PC-3 (cell line): ENCODE measurements at regions not wholly inside any gene's neighbourhood (a gene's known extent, or its start where the extent isn't known, plus 50 kb on each side); places are given as distances from the start of the nearest gene placed in this dataset.

Source experiments
- ATAC-seq: fragments of 200-7000 bp; cut with Tn5 transposase; 2 replicates; pipeline ENCODE4 v1.9.1; 2020; ENCODE audit warnings: mild to moderate bottlenecking, moderate library complexity
- BruUV-seq: library from RNA; stranded (reverse); fragments of 400-500 nt; replicated peaks from 2 replicates; lab custom pipeline; 2021; lab: Mats Ljungman, UMichigan
- CTCF ChIA-PET: fragments of 300-600 bp; sonication (Branson Sonifier 250); formaldehyde crosslinking; loops from one replicate; lab custom pipeline; 2022; ENCODE audit warnings: antibody characterized with exemption; lab: Charles Lee
- POLR2A ChIA-PET: fragments of 300-600 bp; sonication (Branson Sonifier 250); formaldehyde crosslinking; loops from one replicate; lab custom pipeline; 2022; ENCODE audit warnings: antibody characterized with exemption; ENCODE audit not compliant: unreplicated experiment; lab: Charles Lee
- DNase-seq: peaks from one replicate; pipeline ENCODE4 v3.0.0-alpha.2; 2015
- H2AFZ ChIP-seq: fragments of 300-600 bp; sonication (generic); 2 replicates; pipeline ENCODE4 v1.6.0; 2016; ENCODE audit warnings: antibody characterized with exemption, low read length
- H3F3A ChIP-seq: fragments of 300-600 bp; sonication (generic); one replicate; pipeline ENCODE4 v1.6.0; 2017; ENCODE audit warnings: antibody characterized with exemption, low read length, control low read depth, mild to moderate bottlenecking; ENCODE audit not compliant: unreplicated experiment
- H3K27ac ChIP-seq: fragments of 300-600 bp; sonication (generic); 2 replicates; pipeline ENCODE4 v1.5.1; 2016; ENCODE audit warnings: mild to moderate bottlenecking, low read length
- H3K27me3 ChIP-seq: fragments of 300-600 bp; sonication (generic); 2 replicates; pipeline ENCODE4 v1.6.1; 2016; ENCODE audit warnings: low read length, mixed read lengths
- H3K36me3 ChIP-seq: fragments of 300-600 bp; sonication (generic); 2 replicates; pipeline ENCODE4 v1.6.1; 2016; ENCODE audit warnings: low read depth, mixed run types, low read length, mixed read lengths
- H3K4me1 ChIP-seq: fragments of 300-600 bp; sonication (generic); 2 replicates; pipeline ENCODE4 v1.5.1; 2016; ENCODE audit warnings: low read length; ENCODE audit not compliant: insufficient read depth
- H3K4me2 ChIP-seq: fragments of 300-600 bp; sonication (generic); 2 replicates; pipeline ENCODE4 v1.6.0; 2016; ENCODE audit warnings: low read length
- H3K4me3 ChIP-seq: fragments of 300-600 bp; sonication (generic); 2 replicates; pipeline ENCODE4 v1.5.1; 2016; ENCODE audit warnings: mild to moderate bottlenecking, low read length, mixed read lengths
- H3K79me2 ChIP-seq: fragments of 300-600 bp; sonication (generic); 2 replicates; pipeline ENCODE4 v1.6.1; 2017; ENCODE audit warnings: low read length, mixed read lengths
- H3K9ac ChIP-seq: fragments of 300-600 bp; sonication (generic); 2 replicates; pipeline ENCODE4 v1.6.0; 2016; ENCODE audit warnings: mild to moderate bottlenecking, low read length
- H3K9me2 ChIP-seq: fragments of 300-600 bp; sonication (generic); replicated peaks from 2 replicates; pipeline ENCODE4 v1.6.1; 2016; ENCODE audit warnings: mixed run types, low read length, mixed read lengths
- H3K9me3 ChIP-seq: fragments of 300-600 bp; sonication (generic); 2 replicates; pipeline ENCODE4 v1.6.1; 2016; ENCODE audit warnings: low read length, mixed read lengths
- H4K20me1 ChIP-seq: fragments of 300-600 bp; sonication (generic); 2 replicates; pipeline ENCODE4 v1.6.1; 2016; ENCODE audit warnings: low read length, mixed read lengths
- EZH2 ChIP-seq: fragments of 300-600 bp; sonication (generic); IDR thresholded peaks from one replicate; pipeline ENCODE4 v1.6.1; 2017; ENCODE audit warnings: antibody characterized with exemption, mild to moderate bottlenecking, low read length; ENCODE audit not compliant: unreplicated experiment
- EZH2phosphoT487 ChIP-seq: fragments of 300-600 bp; sonication (generic); IDR thresholded peaks from 2 replicates; pipeline ENCODE4 v1.6.1; 2018; ENCODE audit warnings: mild to moderate bottlenecking, antibody characterized with exemption, low read length, borderline replicate concordance
- intact Hi-C: fragments of 100-400 bp; cut with micrococcal nuclease; formaldehyde crosslinking; loops from 2 replicates; pipeline ENCODE4 v1.9.0; 2023
- TF ChIP-seq, protein P1 (sequence below): fragments of 300-600 bp; sonication (generic); conservative IDR thresholded peaks from 2 replicates; pipeline ENCODE4 v1.5.1; 2017; ENCODE audit warnings: antibody characterized with exemption, low read depth, mild to moderate bottlenecking, low read length

DNA sequence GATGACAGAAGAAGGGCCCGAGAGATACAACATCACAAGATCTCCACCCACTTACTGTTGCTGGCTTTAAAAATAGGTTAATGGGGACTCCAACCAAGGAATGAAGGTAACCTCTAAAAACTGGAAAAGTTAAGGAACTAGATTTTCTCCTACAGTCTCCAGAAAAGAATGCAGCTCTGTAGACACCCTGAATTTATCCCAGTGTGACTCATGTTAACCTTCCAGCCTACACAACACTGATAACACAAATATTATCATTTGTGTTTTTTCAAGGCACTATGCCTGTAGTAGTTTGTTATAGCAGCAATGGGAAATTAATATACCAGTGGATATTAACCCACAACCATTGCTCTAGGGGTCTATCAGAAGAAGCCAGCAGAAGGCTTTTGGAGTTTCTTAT lies 730.7 kb upstream of the ZP4 start:
- Histone ChIP-seq H3K9me3 (no peaks in the 10 kb centered on the region), H3K4me2 (no peak overlapping the region), H3F3A (no peaks in the 10 kb centered on the region), H3K9ac (no peak overlapping the region), H2AFZ (no peak overlapping the region), H3K27me3 (no peaks in the 10 kb centered on the region), H3K27ac (no peak overlapping the region), H3K4me3 (no peak overlapping the region), H4K20me1 (no peaks in the 10 kb centered on the region), H3K9me2 (no peaks in the 10 kb centered on the region), H3K79me2 (no peaks in the 10 kb centered on the region), H3K36me3 (no peaks in the 10 kb centered on the region), H3K4me1 (no peaks in the 10 kb centered on the region)
- no peak for ATAC-seq
- intact Hi-C loops, result no loop called here
- no TSS peak for BruUV-seq
- no peak for DNase-seq
- ChIA-PET POLR2A (no interaction called here), CTCF (no interaction called here)
- TF ChIP-seq EZH2phosphoT487 (no peak), EZH2 (no peak)
- TF ChIP-seq, protein P1, sequence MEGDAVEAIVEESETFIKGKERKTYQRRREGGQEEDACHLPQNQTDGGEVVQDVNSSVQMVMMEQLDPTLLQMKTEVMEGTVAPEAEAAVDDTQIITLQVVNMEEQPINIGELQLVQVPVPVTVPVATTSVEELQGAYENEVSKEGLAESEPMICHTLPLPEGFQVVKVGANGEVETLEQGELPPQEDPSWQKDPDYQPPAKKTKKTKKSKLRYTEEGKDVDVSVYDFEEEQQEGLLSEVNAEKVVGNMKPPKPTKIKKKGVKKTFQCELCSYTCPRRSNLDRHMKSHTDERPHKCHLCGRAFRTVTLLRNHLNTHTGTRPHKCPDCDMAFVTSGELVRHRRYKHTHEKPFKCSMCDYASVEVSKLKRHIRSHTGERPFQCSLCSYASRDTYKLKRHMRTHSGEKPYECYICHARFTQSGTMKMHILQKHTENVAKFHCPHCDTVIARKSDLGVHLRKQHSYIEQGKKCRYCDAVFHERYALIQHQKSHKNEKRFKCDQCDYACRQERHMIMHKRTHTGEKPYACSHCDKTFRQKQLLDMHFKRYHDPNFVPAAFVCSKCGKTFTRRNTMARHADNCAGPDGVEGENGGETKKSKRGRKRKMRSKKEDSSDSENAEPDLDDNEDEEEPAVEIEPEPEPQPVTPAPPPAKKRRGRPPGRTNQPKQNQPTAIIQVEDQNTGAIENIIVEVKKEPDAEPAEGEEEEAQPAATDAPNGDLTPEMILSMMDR, result no peak

DNA sequence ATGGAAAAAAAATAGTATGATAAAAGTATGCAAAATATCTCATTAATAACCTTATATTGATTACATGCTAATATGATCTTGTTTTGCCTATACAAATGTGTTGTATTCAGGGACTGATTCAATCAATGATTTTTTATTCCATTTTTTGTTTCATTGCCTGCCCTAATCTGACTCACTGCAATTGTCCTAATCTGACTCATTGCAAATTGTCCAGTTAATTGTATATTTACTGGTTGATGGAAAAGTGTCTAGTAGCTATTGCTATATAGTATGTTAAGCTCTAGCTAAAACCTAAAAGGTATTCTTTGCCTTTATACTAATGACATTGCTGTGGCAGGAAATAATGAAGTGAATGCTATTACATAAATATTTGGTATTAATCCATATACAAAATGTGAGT lies 728.9 kb upstream of the ZP4 start:
- ChIA-PET CTCF (no interaction called here), POLR2A (no interaction called here)
- Histone ChIP-seq H3K9me2 (no peaks in the 10 kb centered on the region), H3K79me2 (no peaks in the 10 kb centered on the region), H3K4me2 (no peak overlapping the region), H3K27me3 (no peaks in the 10 kb centered on the region), H3K4me1 (no peaks in the 10 kb centered on the region), H3K27ac (no peak overlapping the region), H4K20me1 (no peaks in the 10 kb centered on the region), H3K36me3 (no peaks in the 10 kb centered on the region), H2AFZ (no peak overlapping the region), H3F3A (no peaks in the 10 kb centered on the region), H3K9ac (no peak overlapping the region), H3K4me3 (no peak overlapping the region), H3K9me3 (no peaks in the 10 kb centered on the region)
- ATAC-seq (peak; percentile 57; the same call in 1 of the 2 replicates), DNase-seq (peak; percentile 8)
- TF ChIP-seq, protein P1, result no peak
- TF ChIP-seq EZH2 (no peak), EZH2phosphoT487 (no peak)
- intact Hi-C loops, result no loop called here
- BruUV-seq, result no TSS peak

DNA sequence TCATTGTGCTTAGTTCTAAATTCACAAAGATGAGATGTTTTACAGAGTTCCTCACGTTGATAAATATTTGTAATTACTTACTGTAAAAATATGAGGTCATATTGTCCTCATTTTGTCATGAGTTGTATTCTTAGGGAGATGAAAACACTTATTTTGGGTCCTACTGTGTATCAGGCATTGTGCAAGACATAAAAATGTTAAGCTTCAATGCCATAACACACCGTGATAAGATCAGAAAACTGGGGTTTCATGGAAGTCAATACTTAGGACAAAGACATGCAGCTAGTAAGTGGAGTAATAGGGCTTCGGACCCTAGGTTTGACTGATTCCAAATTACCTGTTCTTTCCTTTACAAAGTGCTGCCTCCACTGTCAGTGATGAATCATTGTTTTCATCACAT lies 720.7 kb upstream of the ZP4 start:
- Histone ChIP-seq H3K27me3 (no peaks in the 10 kb centered on the region), H3F3A (no peaks in the 10 kb centered on the region), H3K9me3 (no peaks in the 10 kb centered on the region), H3K79me2 (no peaks in the 10 kb centered on the region), H3K27ac (no peak overlapping the region), H3K9ac (no peak overlapping the region), H3K4me3 (no peak overlapping the region), H3K4me2 (no peak overlapping the region), H3K36me3 (no peaks in the 10 kb centered on the region), H2AFZ (no peak overlapping the region), H3K9me2 (no peaks in the 10 kb centered on the region), H3K4me1 (peaks cover 7% of the 10 kb centered on the region), H4K20me1 (no peaks in the 10 kb centered on the region)
- intact Hi-C loops, result no loop called here
- BruUV-seq, result no TSS peak
- TF ChIP-seq, protein P1, result no peak
- TF ChIP-seq EZH2, result no peak
- TF ChIP-seq EZH2phosphoT487, result no peak
- ChIA-PET POLR2A (no interaction called here), CTCF (no interaction called here)
- ATAC-seq, result no peak
- no peak for DNase-seq
